ENCODE measurements at regions not wholly inside any gene's neighbourhood (a gene's known extent, or its start where the extent isn't known, plus 50 kb on each side); places are given as distances from the start of the nearest gene placed in this dataset.
A peak's percentile ranks its signal among the peaks of the same experiment; 100 is the strongest.

DNA sequence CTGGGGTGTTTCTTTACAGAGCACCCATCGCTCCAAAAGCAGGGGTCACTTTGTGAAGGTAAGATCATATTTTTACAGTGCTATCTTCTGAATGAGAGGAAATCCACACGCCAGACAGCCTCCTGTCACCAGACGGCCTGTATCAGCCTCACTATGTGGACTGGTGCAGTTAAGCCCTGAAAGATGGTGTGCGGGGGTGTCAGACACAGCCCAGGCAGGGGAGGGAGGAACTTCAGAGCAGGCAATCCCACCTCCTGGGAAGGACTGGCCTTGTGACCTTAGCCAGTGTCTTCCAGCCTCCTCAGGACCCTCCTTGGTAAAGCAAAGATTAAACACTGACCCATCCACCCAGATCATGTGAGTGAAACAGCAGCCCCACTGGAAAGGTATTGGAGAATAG, 249.4 kb upstream of the CTAGE1 start:
- H3K36me3 Mint-ChIP-seq = peaks cover 12% of the 10 kb centered on the region
- H3K27ac Mint-ChIP-seq = peak overlapping the region; percentile 87
- TF ChIP-seq, protein P1, sequence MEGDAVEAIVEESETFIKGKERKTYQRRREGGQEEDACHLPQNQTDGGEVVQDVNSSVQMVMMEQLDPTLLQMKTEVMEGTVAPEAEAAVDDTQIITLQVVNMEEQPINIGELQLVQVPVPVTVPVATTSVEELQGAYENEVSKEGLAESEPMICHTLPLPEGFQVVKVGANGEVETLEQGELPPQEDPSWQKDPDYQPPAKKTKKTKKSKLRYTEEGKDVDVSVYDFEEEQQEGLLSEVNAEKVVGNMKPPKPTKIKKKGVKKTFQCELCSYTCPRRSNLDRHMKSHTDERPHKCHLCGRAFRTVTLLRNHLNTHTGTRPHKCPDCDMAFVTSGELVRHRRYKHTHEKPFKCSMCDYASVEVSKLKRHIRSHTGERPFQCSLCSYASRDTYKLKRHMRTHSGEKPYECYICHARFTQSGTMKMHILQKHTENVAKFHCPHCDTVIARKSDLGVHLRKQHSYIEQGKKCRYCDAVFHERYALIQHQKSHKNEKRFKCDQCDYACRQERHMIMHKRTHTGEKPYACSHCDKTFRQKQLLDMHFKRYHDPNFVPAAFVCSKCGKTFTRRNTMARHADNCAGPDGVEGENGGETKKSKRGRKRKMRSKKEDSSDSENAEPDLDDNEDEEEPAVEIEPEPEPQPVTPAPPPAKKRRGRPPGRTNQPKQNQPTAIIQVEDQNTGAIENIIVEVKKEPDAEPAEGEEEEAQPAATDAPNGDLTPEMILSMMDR (IDR thresholded peaks at IDR 0.05; ENCODE audit: unreplicated experiment) = no peak
- H3K27me3 Mint-ChIP-seq (ENCODE audit: low read depth) = no peaks in the 10 kb centered on the region
- H3K4me1 Mint-ChIP-seq = peaks cover 46% of the 10 kb centered on the region
- H3K4me3 Mint-ChIP-seq = no peak overlapping the region
- DNase-seq (ENCODE audit: low spot score in 2 of 2, unreplicated experiment in 2 of 2) = no peak
- H3K9me3 Mint-ChIP-seq = peaks cover 26% of the 10 kb centered on the region

DNA sequence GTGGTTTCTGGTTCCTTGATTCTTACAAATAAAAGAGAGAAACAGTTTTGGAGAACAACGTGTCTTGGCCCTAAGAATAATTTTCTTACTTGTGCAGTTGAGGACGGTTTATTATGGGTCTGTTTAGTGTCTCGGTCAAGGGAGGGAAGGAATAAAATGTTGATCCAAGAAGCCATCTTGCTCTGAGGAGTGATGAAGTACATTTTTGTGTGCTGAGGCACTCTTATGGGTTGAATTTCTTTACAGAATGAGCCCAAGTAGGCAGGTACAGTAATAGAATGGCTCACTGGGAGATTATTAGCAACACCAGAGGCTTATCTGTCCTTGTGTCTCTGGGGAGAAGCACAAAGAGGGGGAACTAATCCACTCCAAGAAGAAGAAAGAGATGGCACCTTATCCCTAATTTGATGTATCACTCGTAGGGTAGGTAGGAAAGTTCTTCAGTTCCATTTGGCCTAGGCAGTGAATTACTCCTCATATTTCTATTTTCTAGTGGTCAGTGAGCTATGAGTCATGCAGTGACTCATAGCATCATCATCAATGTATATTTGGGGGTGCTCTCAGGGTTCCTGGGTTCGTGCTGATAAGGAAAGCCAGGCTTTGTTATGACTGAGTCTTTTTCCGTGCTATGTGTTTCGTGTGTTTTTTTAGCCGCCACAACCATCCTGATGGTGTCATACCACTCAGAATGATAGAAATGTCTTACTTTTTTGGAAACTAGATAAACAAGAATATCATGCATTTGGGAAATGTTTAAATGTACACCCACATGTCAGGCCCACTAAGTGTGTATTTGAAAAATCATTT, 250.1 kb upstream of the CTAGE1 start:
- DNase-seq (ENCODE audit: low spot score in 2 of 2, unreplicated experiment in 2 of 2) = no peak
- peaks cover 12% of the 10 kb centered on the region for H3K36me3 Mint-ChIP-seq
- H3K27me3 Mint-ChIP-seq (ENCODE audit: low read depth) = no peaks in the 10 kb centered on the region
- H3K27ac Mint-ChIP-seq = peak overlapping the region; percentile 87
- no peak overlapping the region for H3K4me3 Mint-ChIP-seq
- H3K9me3 Mint-ChIP-seq = peaks cover 22% of the 10 kb centered on the region
- H3K4me1 Mint-ChIP-seq = peaks cover 46% of the 10 kb centered on the region
- TF ChIP-seq, protein P1 (IDR thresholded peaks at IDR 0.05; ENCODE audit: unreplicated experiment) = no peak

DNA sequence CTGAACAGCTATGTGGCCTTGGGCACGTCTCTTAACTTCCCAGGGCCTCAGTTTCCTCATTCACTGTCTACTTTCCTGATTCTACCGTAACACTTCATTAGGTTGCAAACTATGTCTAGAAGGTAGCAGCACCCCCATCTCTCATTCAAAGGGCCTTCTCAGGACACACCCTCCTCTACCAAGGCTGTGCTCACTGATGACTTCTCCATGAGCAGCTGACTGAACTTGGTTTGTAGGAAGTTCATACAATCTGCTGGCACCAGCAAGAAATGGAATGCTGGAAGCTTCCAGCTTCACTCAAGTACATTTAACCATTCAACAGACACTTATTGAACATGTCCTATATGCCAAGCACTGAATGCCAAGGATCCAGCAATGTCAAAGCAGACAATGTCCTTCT, 250.8 kb upstream of the CTAGE1 start:
- TF ChIP-seq, protein P1 (IDR thresholded peaks at IDR 0.05; ENCODE audit: unreplicated experiment) = no peak
- Mint-ChIP-seq H3K9me3 (peaks cover 15% of the 10 kb centered on the region), H3K36me3 (peaks cover 7% of the 10 kb centered on the region), H3K27me3 (ENCODE audit: low read depth) (peaks cover 2% of the 10 kb centered on the region), H3K4me1 (peaks cover 46% of the 10 kb centered on the region), H3K4me3 (no peak overlapping the region), H3K27ac (peak overlapping the region; percentile 87)
- no peak for DNase-seq (ENCODE audit: low spot score in 2 of 2, unreplicated experiment in 2 of 2)

DNA sequence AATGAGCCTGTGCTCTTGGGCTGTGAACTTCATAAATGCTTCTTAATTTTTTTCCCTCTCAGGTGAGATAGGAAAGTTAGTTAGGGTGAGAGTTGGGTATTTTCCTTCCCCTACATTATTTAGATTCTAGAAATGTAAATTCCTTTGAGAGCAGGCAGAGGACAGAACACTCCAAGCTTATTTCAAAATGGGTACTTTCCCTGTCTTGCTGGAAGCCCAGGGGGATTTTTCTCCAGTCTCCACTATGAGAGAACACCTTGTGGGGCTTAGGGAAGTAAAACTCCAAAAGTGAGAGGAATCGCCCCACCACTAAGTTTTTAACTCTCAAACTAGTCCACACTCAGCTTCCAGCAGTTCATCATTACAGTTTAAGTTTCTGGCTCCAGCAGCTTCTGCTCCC, 253.2 kb upstream of the CTAGE1 start:
- no peak overlapping the region for H3K4me3 Mint-ChIP-seq
- H3K27me3 Mint-ChIP-seq (ENCODE audit: low read depth) = peaks cover 7% of the 10 kb centered on the region
- no peak for DNase-seq (ENCODE audit: low spot score in 2 of 2, unreplicated experiment in 2 of 2)
- TF ChIP-seq, protein P1 (IDR thresholded peaks at IDR 0.05; ENCODE audit: unreplicated experiment) = no peak
- H3K27ac Mint-ChIP-seq = peak overlapping the region; percentile 80
- peaks cover 5% of the 10 kb centered on the region for H3K36me3 Mint-ChIP-seq
- peaks cover 46% of the 10 kb centered on the region for H3K4me1 Mint-ChIP-seq
- H3K9me3 Mint-ChIP-seq = peaks cover 12% of the 10 kb centered on the region

DNA sequence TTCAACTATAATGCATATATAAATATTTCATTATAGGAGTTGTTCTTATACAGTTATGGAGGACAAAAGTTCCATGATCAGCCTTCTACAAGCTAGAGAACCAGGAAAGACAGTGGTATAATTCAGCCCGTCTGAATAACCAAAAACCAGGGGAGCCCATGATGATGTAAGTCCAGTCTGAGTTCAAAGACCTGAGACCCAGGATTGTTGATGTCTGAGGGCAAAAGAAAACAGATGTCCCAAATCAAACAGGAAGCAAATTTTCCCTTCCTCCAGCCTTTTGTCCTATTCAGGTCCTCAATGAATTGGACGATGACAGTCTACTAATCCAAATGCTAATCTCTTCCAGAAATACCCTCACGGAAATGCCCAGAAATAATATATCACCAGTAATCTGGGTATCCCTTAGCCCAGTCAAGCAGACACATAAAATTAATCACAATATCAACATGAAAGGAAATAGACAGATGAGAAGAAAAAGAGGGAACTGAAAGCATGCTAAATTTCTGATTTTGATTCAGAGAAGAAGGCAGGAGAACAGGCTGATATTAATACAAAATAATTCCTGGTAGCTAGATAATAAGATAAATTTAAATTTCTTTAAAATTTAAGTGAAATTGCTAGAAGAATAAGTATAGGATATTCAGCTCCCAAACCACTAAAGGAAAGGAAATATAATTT, 255.6 kb upstream of the CTAGE1 start:
- TF ChIP-seq, protein P1 (IDR thresholded peaks at IDR 0.05; ENCODE audit: unreplicated experiment) = no peak
- Mint-ChIP-seq H3K4me1 (peaks cover 41% of the 10 kb centered on the region), H3K9me3 (peaks cover 12% of the 10 kb centered on the region), H3K27ac (no peak overlapping the region), H3K27me3 (ENCODE audit: low read depth) (peaks cover 12% of the 10 kb centered on the region), H3K4me3 (no peak overlapping the region), H3K36me3 (peaks cover 5% of the 10 kb centered on the region)
- DNase-seq (ENCODE audit: low spot score in 2 of 2, unreplicated experiment in 2 of 2) = no peak
